ENCODE measurements at regions not wholly inside any gene's neighbourhood (a gene's known extent, or its start where the extent isn't known, plus 50 kb on each side); places are given as distances from the start of the nearest gene placed in this dataset.
"Not testable (repeated sequence)": the region's sequence is repeated elsewhere in the genome, so short reads cannot be mapped to it uniquely, and the experiment has no call there.

DNA sequence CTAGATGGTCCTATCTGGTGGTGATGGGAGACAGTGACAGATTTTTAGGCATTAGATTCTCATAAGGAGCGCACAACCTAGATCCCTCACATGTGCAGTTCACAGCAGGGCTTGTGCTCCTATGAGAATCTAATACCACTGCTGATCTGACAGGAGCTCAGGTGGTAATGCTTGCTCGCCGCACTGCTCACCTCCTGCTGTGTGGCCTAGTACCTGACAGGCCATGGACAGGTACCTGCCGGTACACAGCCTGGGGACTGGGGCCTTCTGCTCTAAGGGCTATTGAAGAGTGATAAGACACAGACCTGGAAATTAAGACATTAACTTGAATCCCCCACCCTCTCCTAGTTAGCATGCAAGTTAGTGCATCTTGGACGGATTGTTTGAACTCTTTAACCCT, 64.4 kb downstream of the KLRB1 start:
- DNase-seq (ENCODE audit: low read depth in 1 of 2, low spot score in 1 of 2) = not testable (repeated sequence)

DNA sequence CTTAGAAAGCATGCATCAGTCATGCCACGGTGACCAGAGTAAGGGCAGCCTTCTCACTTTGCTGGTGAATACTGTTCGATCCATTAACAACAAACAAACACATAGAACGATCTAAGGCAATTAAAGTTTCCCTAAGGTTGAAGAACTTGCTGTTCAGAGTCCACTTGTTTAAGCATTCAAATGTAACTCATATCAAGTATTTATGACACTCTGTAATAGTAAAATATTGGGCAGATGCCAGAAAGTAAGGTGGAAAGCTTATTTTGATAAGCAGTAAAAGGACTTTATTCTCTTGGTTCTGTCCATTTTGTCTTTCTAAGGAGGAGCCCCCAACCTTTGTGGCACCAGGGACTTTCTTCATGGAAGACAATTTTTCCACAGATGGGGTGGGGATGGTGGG, 64.9 kb downstream of the KLRB1 start:
- not testable (repeated sequence) for DNase-seq (ENCODE audit: low read depth in 1 of 2, low spot score in 1 of 2)

GRCh38 chr12:9515925-9516324, 91.8 kb downstream of the KLRB1 start:
- DNase-seq (ENCODE audit: low read depth in 1 of 2, low spot score in 1 of 2) = not testable (repeated sequence)

DNA sequence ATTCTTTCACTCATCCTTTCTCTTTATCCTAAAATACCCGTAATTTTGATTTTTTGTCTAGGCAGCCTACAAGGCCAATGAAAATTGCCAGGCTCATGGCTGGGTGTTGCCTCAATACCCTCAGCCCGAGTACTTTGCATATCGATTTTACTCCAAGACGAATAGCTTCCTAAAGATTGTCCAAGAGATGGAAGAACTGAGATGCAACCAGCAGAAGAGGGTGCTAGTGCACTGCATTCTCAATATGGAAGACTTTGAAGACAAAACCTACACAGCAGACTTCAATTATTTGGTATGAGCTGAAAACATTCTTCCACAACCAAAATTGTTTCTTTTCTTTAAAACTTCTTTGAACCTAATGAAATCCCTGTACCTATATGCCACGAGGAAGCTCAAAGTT, 95.0 kb downstream of the KLRB1 start:
- not testable (repeated sequence) for DNase-seq (ENCODE audit: low read depth in 1 of 2, low spot score in 1 of 2)

DNA sequence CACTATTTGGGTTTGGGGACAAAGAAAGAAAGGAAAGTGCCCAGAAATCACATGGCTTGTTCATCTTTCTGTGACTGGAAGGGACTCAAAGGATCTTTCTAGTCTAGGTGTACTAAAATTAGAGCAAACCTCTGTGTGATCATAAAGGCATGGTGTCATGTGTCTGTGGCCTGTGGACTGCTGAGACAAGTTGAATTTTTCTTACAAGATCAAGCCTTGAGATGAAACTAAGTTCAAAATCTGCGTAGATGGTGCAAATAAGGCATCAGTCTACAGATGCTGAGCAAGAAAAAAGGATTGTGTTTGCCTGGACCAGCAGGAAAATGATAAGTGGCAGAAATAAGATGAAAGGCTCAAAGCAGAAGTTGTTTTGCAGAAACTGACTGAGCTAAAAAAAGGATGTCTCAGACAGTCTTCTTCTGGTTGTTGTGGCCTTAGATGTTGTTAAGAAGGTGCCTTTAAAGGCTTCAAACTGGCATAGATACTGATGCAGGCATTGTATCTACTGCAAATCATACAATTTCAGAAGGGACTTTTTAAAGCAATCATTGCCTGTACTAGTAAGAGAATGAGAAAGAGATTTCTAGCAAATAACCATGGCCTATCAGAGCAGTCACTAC, 97.2 kb downstream of the KLRB1 start:
- DNase-seq (ENCODE audit: low read depth in 1 of 2, low spot score in 1 of 2) = not testable (repeated sequence)

GRCh38 chr12:9509464-9510161, 98.1 kb downstream of the KLRB1 start:
- no peak for DNase-seq (ENCODE audit: low read depth in 1 of 2, low spot score in 1 of 2)

DNA sequence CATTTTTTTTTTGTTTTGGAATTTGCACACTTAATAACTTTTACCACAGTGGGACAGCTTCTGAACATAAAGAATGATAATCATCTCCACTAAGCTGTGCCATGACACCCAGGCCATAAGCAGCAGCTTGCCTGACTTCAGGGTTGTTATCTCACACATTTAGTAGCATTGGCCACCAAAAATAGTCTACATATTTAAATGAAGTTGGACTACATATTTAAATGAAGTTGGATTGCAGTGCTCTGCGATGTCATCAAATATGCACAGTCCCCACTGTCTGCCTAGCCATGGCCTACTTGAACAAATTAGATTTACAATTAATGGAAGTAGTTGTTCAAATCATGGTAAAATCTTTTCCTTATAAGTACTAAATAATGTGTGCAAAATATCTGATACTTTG, 101.0 kb downstream of the KLRB1 start:
- DNase-seq (ENCODE audit: low read depth in 1 of 2, low spot score in 1 of 2) = no peak

- not testable (repeated sequence) for DNase-seq (ENCODE audit: low read depth in 1 of 2, low spot score in 1 of 2)
Observed at GRCh38 chr12:9503384-9503783, 104.3 kb downstream of the KLRB1 start.

DNA sequence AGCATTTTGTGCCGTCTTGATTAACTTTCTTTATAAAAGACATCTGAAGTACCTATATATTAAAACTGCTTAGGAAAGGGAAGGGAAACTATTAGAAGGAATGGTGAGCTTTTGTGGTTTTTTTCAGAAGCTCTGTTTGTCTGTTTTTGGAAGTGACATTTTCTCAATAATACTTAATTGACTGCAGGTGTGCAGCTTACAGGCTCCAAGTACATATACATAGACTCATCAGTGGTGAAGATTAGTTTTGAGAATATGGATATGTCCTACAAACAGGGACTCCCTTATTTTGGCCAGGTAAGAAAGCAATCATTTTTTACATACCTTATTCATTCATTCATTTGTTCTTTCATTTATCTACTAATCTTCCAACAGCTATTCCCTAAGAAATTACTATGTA, 104.9 kb downstream of the KLRB1 start:
- not testable (repeated sequence) for DNase-seq (ENCODE audit: low read depth in 1 of 2, low spot score in 1 of 2)

DNA sequence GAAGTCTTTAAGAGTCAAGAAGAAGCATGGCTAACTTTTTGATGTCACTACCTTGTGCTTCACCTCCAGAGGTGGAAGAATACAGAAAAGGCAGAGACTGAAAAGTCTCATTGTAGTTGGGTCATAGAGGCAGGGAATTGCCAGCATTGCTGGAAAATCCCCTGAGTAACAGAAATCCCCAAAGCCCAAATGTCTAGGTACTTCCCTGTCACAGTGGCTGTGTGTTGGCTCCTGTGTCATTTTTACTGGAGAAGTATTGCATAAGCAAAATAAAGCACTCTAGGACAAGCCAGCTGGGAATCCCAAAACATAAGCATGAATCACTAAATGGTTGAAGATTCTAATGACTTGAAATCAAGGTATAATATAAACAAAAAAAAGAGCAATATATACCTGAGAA, 114.4 kb downstream of the KLRB1 start:
- not testable (repeated sequence) for DNase-seq (ENCODE audit: low read depth in 1 of 2, low spot score in 1 of 2)

- not testable (repeated sequence) for DNase-seq (ENCODE audit: low read depth in 1 of 2, low spot score in 1 of 2)
Observed at GRCh38 chr12:9481289-9481688, 126.4 kb downstream of the KLRB1 start.

- DNase-seq (ENCODE audit: low read depth in 1 of 2, low spot score in 1 of 2) = not testable (repeated sequence)
Observed at GRCh38 chr12:9474197-9474596, 133.5 kb downstream of the KLRB1 start.

GRCh38 chr12:9473638-9474037, 134.1 kb downstream of the KLRB1 start:
- DNase-seq (ENCODE audit: low read depth in 1 of 2, low spot score in 1 of 2) = not testable (repeated sequence)

DNA sequence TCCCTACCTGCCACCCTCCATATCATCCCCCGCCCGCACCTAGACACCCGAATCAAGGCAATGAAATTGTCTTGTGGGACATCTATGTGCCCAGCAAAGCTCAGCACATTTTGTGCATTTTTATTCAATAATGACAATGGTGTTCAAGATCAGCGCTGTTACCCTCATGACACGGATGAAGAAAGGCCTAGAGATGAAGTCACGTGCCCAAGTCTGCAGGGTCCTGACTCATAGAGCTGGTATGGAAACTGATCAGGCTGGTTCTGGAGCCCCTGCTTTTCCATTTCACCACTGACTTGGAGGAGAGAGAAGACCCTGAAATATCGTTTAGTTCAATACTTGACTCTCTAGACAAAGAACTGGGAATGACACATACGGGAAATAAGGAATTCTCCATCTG, 136.2 kb downstream of the KLRB1 start:
- not testable (repeated sequence) for DNase-seq (ENCODE audit: low read depth in 1 of 2, low spot score in 1 of 2)

- not testable (repeated sequence) for DNase-seq (ENCODE audit: low read depth in 1 of 2, low spot score in 1 of 2)
Observed at GRCh38 chr12:9470367-9470766, 137.3 kb downstream of the KLRB1 start.

DNA sequence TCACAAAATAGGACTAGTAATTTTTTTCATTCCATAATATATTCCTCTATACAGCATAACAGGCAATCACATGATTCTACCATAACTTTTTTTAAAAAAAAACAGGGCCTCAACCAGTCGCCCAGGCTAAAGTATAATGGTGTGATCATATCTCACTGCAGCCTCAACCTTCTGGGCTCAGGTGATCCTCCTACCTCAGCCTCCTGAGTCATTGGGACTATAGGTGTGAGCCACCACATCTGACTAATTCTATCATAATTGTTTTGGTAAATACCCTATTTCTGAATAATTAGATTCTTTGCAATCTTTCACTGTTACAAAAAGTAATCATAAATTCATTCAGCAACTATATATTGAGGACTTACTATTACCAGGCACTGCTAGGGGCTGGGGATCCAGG, 137.8 kb downstream of the KLRB1 start:
- DNase-seq (ENCODE audit: low read depth in 1 of 2, low spot score in 1 of 2) = not testable (repeated sequence)

DNA sequence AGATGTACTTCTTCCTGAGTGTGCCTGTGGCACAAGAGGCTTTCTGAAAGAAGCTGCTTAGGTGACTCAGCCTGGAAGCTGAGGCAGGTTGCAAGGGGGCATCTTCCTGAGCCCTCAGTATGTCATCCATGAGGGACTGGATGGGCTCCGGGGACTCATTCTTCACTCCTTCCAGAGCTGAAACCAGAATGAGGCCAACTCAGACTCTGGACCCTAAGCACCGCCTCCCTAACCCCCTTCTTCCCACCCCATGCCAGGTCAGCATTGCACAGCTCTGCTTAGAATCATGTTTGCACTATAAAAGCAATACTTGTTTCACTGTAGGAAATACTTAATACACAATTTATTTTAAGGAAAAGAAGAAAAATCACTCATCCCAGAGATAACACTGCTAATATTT, 138.3 kb downstream of the KLRB1 start:
- DNase-seq (ENCODE audit: low read depth in 1 of 2, low spot score in 1 of 2) = not testable (repeated sequence)

DNA sequence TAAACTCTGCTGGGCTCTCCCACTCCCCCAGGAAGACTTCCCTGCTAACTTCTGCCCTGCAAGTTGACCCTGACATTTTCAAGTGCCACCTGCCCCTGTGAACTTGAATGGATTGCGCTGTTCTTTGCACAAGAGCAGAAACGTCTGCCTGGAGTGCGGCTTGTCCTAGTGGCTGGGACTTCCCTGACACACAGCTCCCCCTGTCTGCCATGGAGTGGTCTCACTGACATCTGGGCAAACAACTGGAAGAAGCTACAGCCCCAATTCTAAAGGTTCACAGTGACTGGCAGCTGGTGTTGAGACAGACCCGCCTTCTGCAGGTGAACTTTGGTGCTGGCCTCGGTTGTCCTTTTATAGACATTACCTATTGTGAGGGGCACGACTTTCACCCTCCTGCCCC, 138.7 kb downstream of the KLRB1 start:
- not testable (repeated sequence) for DNase-seq (ENCODE audit: low read depth in 1 of 2, low spot score in 1 of 2)

DNA sequence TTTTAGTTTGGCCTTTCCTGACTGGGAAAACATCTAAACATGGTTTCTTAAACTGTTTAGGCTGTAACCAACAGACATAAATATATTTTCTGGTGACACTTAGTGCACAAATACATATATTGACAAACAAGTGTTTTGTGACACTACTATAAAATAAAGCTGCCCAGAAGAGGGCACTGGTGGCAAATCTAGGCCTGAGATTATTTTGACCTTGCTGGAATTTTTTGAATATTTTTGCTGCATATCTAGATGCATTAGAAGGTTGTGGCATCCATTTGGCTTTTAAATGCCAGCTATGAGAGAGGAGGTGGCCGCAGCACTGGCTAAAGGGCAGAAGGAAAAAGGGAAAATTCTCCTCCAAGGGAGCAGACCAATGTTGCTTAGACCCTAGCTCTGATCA, 139.6 kb downstream of the KLRB1 start:
- not testable (repeated sequence) for DNase-seq (ENCODE audit: low read depth in 1 of 2, low spot score in 1 of 2)

DNA sequence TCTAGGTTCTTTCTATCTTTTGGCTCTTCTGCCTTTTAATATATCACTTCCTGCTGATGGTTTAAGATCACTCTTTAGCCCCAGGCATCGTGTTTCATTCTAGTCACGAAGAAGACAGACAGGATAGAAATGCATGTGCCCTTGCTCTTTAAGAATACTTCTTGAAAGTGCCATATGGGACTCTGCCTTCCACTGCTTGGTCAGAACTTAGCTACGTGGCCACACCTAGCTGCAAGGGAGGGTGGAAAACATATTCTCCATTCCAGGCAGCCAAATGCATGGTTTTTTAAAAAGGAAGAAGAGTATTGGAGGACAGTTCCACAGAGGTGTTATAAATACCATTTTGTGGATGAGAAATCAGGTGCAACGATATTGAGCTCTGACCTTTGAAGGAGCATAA, 143.3 kb downstream of the KLRB1 start:
- DNase-seq (ENCODE audit: low read depth in 1 of 2, low spot score in 1 of 2) = no peak

GRCh38 chr12:9455516-9455915, 152.2 kb downstream of the KLRB1 start:
- DNase-seq (ENCODE audit: low read depth in 1 of 2, low spot score in 1 of 2) = not testable (repeated sequence)

DNA sequence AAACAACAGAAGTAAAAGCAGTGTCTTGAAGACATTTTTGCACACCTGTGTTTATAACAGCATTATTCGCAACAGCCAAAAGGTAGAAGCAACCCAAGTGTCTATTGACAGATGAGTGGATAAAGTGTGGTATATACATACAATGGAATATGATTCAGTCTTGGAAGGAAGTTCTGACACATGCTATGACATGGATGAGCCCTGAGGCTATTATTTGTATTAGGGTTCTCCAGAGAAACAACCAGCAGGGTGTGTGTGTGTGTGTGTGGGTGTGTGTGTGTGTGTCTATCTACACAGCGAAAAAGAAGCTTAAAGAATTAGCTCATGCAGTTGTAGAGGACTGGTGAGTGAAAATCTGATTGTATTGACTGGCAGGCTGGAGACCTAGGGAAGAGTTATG, 153.7 kb downstream of the KLRB1 start:
- not testable (repeated sequence) for DNase-seq (ENCODE audit: low read depth in 1 of 2, low spot score in 1 of 2)

DNA sequence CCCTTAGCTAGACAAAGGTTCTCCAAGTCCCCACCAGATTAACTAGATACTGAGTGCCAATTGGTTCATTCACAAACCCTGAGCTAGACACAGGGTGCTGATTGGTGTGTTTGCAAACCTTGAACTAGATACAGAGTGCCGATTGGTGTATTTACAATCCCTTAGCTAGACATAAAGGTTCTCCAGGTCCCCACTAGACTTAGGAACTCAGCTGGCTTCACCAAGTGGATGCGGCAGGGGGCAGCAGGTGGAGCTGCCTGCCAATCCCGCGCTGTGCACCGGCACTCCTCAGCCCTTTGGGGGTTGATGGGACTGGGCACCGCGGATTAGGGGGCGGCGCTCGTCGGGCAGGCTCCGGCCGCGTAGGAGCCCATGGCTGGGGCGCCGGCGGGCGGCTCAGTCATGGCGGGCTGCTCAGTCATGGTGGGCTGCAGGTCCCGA, 157.6 kb downstream of the KLRB1 start:
- not testable (repeated sequence) for DNase-seq (ENCODE audit: low read depth in 1 of 2, low spot score in 1 of 2)

Data from stimulated activated CD4-positive, alpha-beta T cell treated with anti-CD3 and anti-CD28 coated beads, Interleukin-15, amount 100 ng/mL, for 1 hour (primary cell).